H9 (cell line): ENCODE measurements at regions not wholly inside any gene's neighbourhood (a gene's known extent, or its start where the extent isn't known, plus 50 kb on each side); places are given as distances from the start of the nearest gene placed in this dataset.

Experiments used
- DNase-seq: peaks from one replicate; pipeline ENCODE4 v3.0.0-alpha.2; 2017
- H2AFZ ChIP-seq: one replicate; pipeline ENCODE4 v1.6.1; 2013; ENCODE audit warnings: mild to moderate bottlenecking, low read length, control low read depth, moderate library complexity
- H2AK5ac ChIP-seq: 2 replicates; pipeline ENCODE4 v1.6.1; 2013; ENCODE audit warnings: low read length, control low read depth, mixed read lengths; ENCODE audit not compliant: insufficient read length
- H2BK120ac ChIP-seq: one replicate; pipeline ENCODE4 v1.6.1; 2013; ENCODE audit warnings: low read depth, mild to moderate bottlenecking, low read length, control low read depth, inconsistent platforms; ENCODE audit not compliant: poor library complexity, severe bottlenecking
- H2BK12ac ChIP-seq: 2 replicates; pipeline ENCODE4 v1.6.1; 2013; ENCODE audit warnings: low read length, control low read depth, mixed read lengths, low read depth; ENCODE audit not compliant: insufficient read length
- H2BK15ac ChIP-seq: 2 replicates; pipeline ENCODE4 v1.6.1; 2013; ENCODE audit warnings: low read depth, low read length, control low read depth
- H2BK20ac ChIP-seq: one replicate; pipeline ENCODE4 v1.6.1; 2013; ENCODE audit warnings: low read depth, mild to moderate bottlenecking, low read length, control low read depth, inconsistent platforms; ENCODE audit not compliant: poor library complexity, severe bottlenecking
- H2BK5ac ChIP-seq: 2 replicates; pipeline ENCODE4 v1.6.1; 2013; ENCODE audit warnings: low read length, control low read depth, mixed read lengths; ENCODE audit not compliant: insufficient read length
- H3K14ac ChIP-seq: 2 replicates; pipeline ENCODE4 v1.6.1; 2013; ENCODE audit warnings: low read length, control low read depth; ENCODE audit not compliant: insufficient read depth
- H3K18ac ChIP-seq: 2 replicates; pipeline ENCODE4 v1.6.1; 2013; ENCODE audit warnings: low read depth, mild to moderate bottlenecking, mixed read lengths, low read length, control low read depth; ENCODE audit not compliant: insufficient read length
- H3K23ac ChIP-seq: 2 replicates; pipeline ENCODE4 v1.6.1; 2013; ENCODE audit warnings: low read length, control low read depth, mixed read lengths, low read depth; ENCODE audit not compliant: insufficient read length
- H3K23me2 ChIP-seq: 2 replicates; pipeline ENCODE4 v1.6.1; 2013; ENCODE audit warnings: low read depth, mild to moderate bottlenecking, mixed read lengths, low read length, control low read depth; ENCODE audit not compliant: insufficient read length, poor library complexity, severe bottlenecking
- H3K27ac ChIP-seq: 2 replicates; pipeline ENCODE4 v1.5.1; 2013; ENCODE audit warnings: low read length, control low read depth, mixed read lengths, low read depth; ENCODE audit not compliant: insufficient read length
- H3K27me3 ChIP-seq: 2 replicates; pipeline ENCODE4 v1.6.1; 2013; ENCODE audit warnings: low read length, control low read depth, inconsistent platforms; ENCODE audit not compliant: insufficient read depth
- H3K4ac ChIP-seq: 2 replicates; pipeline ENCODE4 v1.6.1; 2013; ENCODE audit warnings: low read depth, mild to moderate bottlenecking, control low read depth, inconsistent platforms, low read length, moderate library complexity
- H3K4me1 ChIP-seq: 2 replicates; pipeline ENCODE4 v1.6.1; 2013; ENCODE audit warnings: low read length, control low read depth, inconsistent platforms; ENCODE audit not compliant: insufficient read depth
- H3K4me2 ChIP-seq: 2 replicates; pipeline ENCODE4 v1.6.1; 2013; ENCODE audit warnings: low read length, control low read depth, mixed read lengths; ENCODE audit not compliant: insufficient read length, insufficient read depth
- H3K56ac ChIP-seq: 2 replicates; pipeline ENCODE4 v1.6.1; 2013; ENCODE audit warnings: low read depth, mild to moderate bottlenecking, mixed read lengths, low read length, control low read depth; ENCODE audit not compliant: insufficient read length
- H3K79me1 ChIP-seq: 2 replicates; pipeline ENCODE4 v1.6.1; 2013; ENCODE audit warnings: low read depth, mild to moderate bottlenecking, moderate library complexity, low read length, control low read depth, inconsistent platforms; ENCODE audit not compliant: insufficient read depth, poor library complexity, severe bottlenecking
- H3K79me2 ChIP-seq: 2 replicates; pipeline ENCODE4 v1.6.1; 2013; ENCODE audit warnings: low read length, control low read depth, inconsistent platforms; ENCODE audit not compliant: insufficient read depth
- H3K9ac ChIP-seq: 2 replicates; pipeline ENCODE4 v1.6.1; 2013; ENCODE audit warnings: low read length, control low read depth, mixed read lengths; ENCODE audit not compliant: insufficient read length; ENCODE audit errors: extremely low read depth
- H3K9me3 ChIP-seq: one replicate; pipeline ENCODE4 v1.6.1; 2013; ENCODE audit warnings: low read depth, low read length, inconsistent platforms; ENCODE audit not compliant: control insufficient read depth
- H3T11ph ChIP-seq: one replicate; pipeline ENCODE4 v1.6.1; 2013; ENCODE audit warnings: mild to moderate bottlenecking, low read length, control low read depth, inconsistent platforms
- H4K20me1 ChIP-seq: one replicate; pipeline ENCODE4 v1.6.1; 2013; ENCODE audit not compliant: control insufficient read depth, insufficient read length, insufficient read depth
- H4K5ac ChIP-seq: 2 replicates; pipeline ENCODE4 v1.6.1; 2013; ENCODE audit warnings: low read depth, mild to moderate bottlenecking, mixed read lengths, low read length, control low read depth; ENCODE audit not compliant: insufficient read length
- H4K8ac ChIP-seq: replicated peaks from 2 replicates; pipeline ENCODE4 v1.6.1; 2013; ENCODE audit warnings: low read length, control low read depth, mixed read lengths, low read depth; ENCODE audit not compliant: insufficient read length
- H4K91ac ChIP-seq: 2 replicates; pipeline ENCODE4 v1.6.1; 2013; ENCODE audit warnings: low read depth, mild to moderate bottlenecking, moderate library complexity, mixed read lengths, low read length, control low read depth; ENCODE audit not compliant: insufficient read length
- H3K27ac Mint-ChIP-seq, 3 experiments: 2 replicates in 2 of 3; 3 replicates in 1 of 3; pipeline ENCODE4 v1.8.0; 2020 to 2021; ENCODE audit warnings: mixed read lengths in 3 of 3, mild to moderate bottlenecking in 1 of 3, moderate library complexity in 1 of 3
- H3K27me3 Mint-ChIP-seq: 2 replicates; pipeline ENCODE4 v1.8.0; 2021; ENCODE audit warnings: low read depth, mild to moderate bottlenecking, moderate library complexity, mixed read lengths
- H3K36me3 Mint-ChIP-seq, 3 experiments: 2 replicates in 2 of 3; 3 replicates in 1 of 3; pipeline ENCODE4 v1.8.0; 2020 to 2021; ENCODE audit warnings: low read depth in 3 of 3, mixed read lengths in 3 of 3; ENCODE audit not compliant: insufficient read depth in 1 of 3
- H3K4me1 Mint-ChIP-seq, 2 experiments: 2 replicates each; pipeline ENCODE4 v1.8.0; 2020; ENCODE audit warnings: mixed read lengths in 2 of 2
- H3K4me3 Mint-ChIP-seq, 2 experiments: 2 replicates in 1 of 2; 3 replicates in 1 of 2; pipeline ENCODE4 v1.8.0; 2020 to 2021; ENCODE audit warnings: mild to moderate bottlenecking in 2 of 2, mixed read lengths in 2 of 2, moderate library complexity in 1 of 2
- H3K9me3 Mint-ChIP-seq, 2 experiments: 2 replicates in 1 of 2; 3 replicates in 1 of 2; pipeline ENCODE4 v1.8.0; 2020; ENCODE audit warnings: mild to moderate bottlenecking in 2 of 2, mixed read lengths in 2 of 2, moderate library complexity in 1 of 2
- CTCF ChIP-seq: fragments of 200-600 bp; sonication (generic); conservative IDR thresholded peaks from 3 replicates; pipeline ENCODE4 v1.8.0; 2021; ENCODE audit warnings: antibody characterized with exemption, mild to moderate bottlenecking
- WGBS: extraction: QIAGEN DNeasy Blood & Tissue Kit; methylation state at CpG from one replicate; pipeline ENCODE4 v1.1.7; 2013; ENCODE audit warnings: missing lambda C conversion rate, low lambda C conversion rate, mixed read lengths; ENCODE audit not compliant: insufficient read length; ENCODE audit errors: extremely low coverage; 5-methylcytosine and 5-hydroxymethylcytosine counted together

- H3K18ac ChIP-seq: no peak overlapping the region
- no peak overlapping the region for H3K14ac ChIP-seq
- no CpG with 5 or more reads among the region's 1 CpG for WGBS
- H2BK120ac ChIP-seq: no peak overlapping the region
- no peaks in the 10 kb centered on the region for H3K27me3 Mint-ChIP-seq
- H3K4ac ChIP-seq: no peak overlapping the region
- no peaks in the 10 kb centered on the region for H3K79me1 ChIP-seq
- no peak overlapping the region for H3K4me3 Mint-ChIP-seq
- no peaks in the 10 kb centered on the region for H3K23me2 ChIP-seq
- no peak overlapping the region for H4K8ac ChIP-seq
- H4K91ac ChIP-seq: no peak overlapping the region
- H3K23ac ChIP-seq: no peak overlapping the region
- peaks cover 0 to 43% of the 10 kb centered on the region in 2 experiments; a peak in 4 of 5 replicates for H3K9me3 Mint-ChIP-seq
- H2BK12ac ChIP-seq: no peak overlapping the region
- no peak overlapping the region for H3K56ac ChIP-seq
- H4K5ac ChIP-seq: no peak overlapping the region
- no peak overlapping the region for H3K4me2 ChIP-seq
- H3K27me3 ChIP-seq: no peaks in the 10 kb centered on the region
- H3T11ph ChIP-seq: no peak overlapping the region
- peaks cover 6 to 7% of the 10 kb centered on the region in 2 experiments for H3K4me1 Mint-ChIP-seq
- no peak for DNase-seq
- H3K27ac Mint-ChIP-seq: no peak overlapping the region
- no peak for TF ChIP-seq CTCF
- no peak overlapping the region for H2BK15ac ChIP-seq
- no peaks in the 10 kb centered on the region; a peak in 1 of 7 replicates for H3K36me3 Mint-ChIP-seq
- no peaks in the 10 kb centered on the region for H3K4me1 ChIP-seq
- H2AFZ ChIP-seq: no peak overlapping the region
- H2BK5ac ChIP-seq: no peak overlapping the region
- H3K27ac ChIP-seq: no peak overlapping the region
- H4K20me1 ChIP-seq: no peaks in the 10 kb centered on the region
- H3K9ac ChIP-seq: no peak overlapping the region
- H2BK20ac ChIP-seq: no peak overlapping the region
- no peak overlapping the region for H2AK5ac ChIP-seq
- no peaks in the 10 kb centered on the region for H3K79me2 ChIP-seq
- H3K9me3 ChIP-seq: peaks cover 9% of the 10 kb centered on the region
Measured at GRCh38 chrX:121642415-121642814, 595.0 kb downstream of the GLUD2 start.
